Esophagus squamous epithelium (tissue), 5 donors: ENCODE measurements at regions not wholly inside any gene's neighbourhood (a gene's known extent, or its start where the extent isn't known, plus 50 kb on each side); places are given as distances from the start of the nearest gene placed in this dataset.

Source experiments
- DNase-seq: peaks from one replicate; lab custom pipeline; 2025; lab: John Stamatoyannopoulos, UW
- H3K27ac ChIP-seq, 4 donors: fragments of 200-600 bp; sonication (generic); one replicate each; pipeline ENCODE4 v1.5.1; 2016 to 2019; ENCODE audit warnings: mild to moderate bottlenecking in 1 of 4
- H3K27me3 ChIP-seq, 4 donors: fragments of 200-600 bp; sonication (generic); 1 replicate in 3 of 4; 2 replicates in 1 of 4; pipeline versions ENCODE4 v1.5.1 to v1.6.0; 2017 to 2021; ENCODE audit warnings: antibody characterized with exemption in 1 of 4
- H3K36me3 ChIP-seq, 3 donors: fragments of 200-600 bp; sonication (generic); one replicate each; pipeline ENCODE4 v1.5.1; 2016 to 2019
- H3K4me1 ChIP-seq, 3 donors: fragments of 200-600 bp; sonication (generic); one replicate each; pipeline ENCODE4 v1.5.1; 2017 to 2019
- H3K4me3 ChIP-seq, 4 donors: fragments of 200-600 bp; sonication (generic); 1 replicate in 3 of 4; 2 replicates in 1 of 4; pipeline ENCODE4 v1.5.1; 2016 to 2019; ENCODE audit warnings: mild to moderate bottlenecking in 2 of 4, moderate library complexity in 1 of 4
- H3K9me3 ChIP-seq, 3 donors: fragments of 200-600 bp; sonication (generic); one replicate each; pipeline ENCODE4 v1.5.1; 2016 to 2019
- POLR2A ChIP-seq, 4 donors: fragments of 450-650 bp; IDR thresholded peaks; one replicate each; pipeline ENCODE4 v1.6.1; 2017; ENCODE audit warnings: antibody characterized with exemption in 4 of 4, mild to moderate bottlenecking in 4 of 4, moderate library complexity in 3 of 4
- WGBS, 2 donors: methylation state at CpG; one replicate each; pipeline ENCODE4 v1.1.5; 2018; 5-methylcytosine and 5-hydroxymethylcytosine counted together
- intact Hi-C: fragments of 100-400 bp; cut with DNase I; formaldehyde crosslinking; loops from one replicate; pipeline ENCODE4 v1.15.0; 2022
- TF ChIP-seq, protein P1 (sequence below), 6 experiments: fragments of 450-650 bp in 4 of 6; fragments of 200-600 bp in 2 of 6; sonication (generic) in 2 of 6; IDR thresholded peaks; one replicate each; pipeline ENCODE4 v1.5.1; 2016 to 2019; ENCODE audit warnings: antibody characterized with exemption in 6 of 6, mild to moderate bottlenecking in 4 of 6, moderate library complexity in 4 of 6
- donor health status: DM: yes; HTN: yes; CAD: no.

DNA sequence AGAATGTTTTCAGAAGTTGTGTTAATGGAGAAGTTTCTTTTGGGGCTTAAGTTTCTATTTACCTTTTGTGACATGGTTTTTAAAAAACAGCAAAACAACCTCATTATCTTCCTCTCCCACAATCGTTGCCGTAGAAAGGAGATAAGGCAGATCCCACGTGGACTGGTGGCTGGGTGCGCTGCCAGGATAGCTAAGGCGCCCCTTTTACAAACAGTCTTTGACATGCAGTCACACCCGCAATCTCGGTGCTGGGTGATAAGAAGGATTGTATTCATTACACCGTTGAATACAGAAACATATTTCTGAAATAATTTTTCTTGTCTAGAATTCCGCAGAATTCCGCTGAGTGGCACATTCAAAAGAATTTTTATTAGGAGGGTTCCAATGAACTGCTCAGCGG, 271.1 kb downstream of the UQCRFS1 start:
- WGBS, 2 donors: 51 to 52% methylated on average over 10 to 11 of the region's 11 CpGs
- no peaks in the 10 kb centered on the region for H3K4me1 ChIP-seq
- no peak overlapping the region for H3K27ac ChIP-seq
- intact Hi-C loops: no loop called here
- no peaks in the 10 kb centered on the region for H3K9me3 ChIP-seq
- DNase-seq: no peak
- no peaks in the 10 kb centered on the region for H3K27me3 ChIP-seq
- no peak overlapping the region for H3K4me3 ChIP-seq
- TF ChIP-seq, protein P1, sequence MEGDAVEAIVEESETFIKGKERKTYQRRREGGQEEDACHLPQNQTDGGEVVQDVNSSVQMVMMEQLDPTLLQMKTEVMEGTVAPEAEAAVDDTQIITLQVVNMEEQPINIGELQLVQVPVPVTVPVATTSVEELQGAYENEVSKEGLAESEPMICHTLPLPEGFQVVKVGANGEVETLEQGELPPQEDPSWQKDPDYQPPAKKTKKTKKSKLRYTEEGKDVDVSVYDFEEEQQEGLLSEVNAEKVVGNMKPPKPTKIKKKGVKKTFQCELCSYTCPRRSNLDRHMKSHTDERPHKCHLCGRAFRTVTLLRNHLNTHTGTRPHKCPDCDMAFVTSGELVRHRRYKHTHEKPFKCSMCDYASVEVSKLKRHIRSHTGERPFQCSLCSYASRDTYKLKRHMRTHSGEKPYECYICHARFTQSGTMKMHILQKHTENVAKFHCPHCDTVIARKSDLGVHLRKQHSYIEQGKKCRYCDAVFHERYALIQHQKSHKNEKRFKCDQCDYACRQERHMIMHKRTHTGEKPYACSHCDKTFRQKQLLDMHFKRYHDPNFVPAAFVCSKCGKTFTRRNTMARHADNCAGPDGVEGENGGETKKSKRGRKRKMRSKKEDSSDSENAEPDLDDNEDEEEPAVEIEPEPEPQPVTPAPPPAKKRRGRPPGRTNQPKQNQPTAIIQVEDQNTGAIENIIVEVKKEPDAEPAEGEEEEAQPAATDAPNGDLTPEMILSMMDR (IDR thresholded peaks at IDR 0.05): no peak
- no peak for TF ChIP-seq POLR2A (IDR thresholded peaks at IDR 0.05)
- no peaks in the 10 kb centered on the region for H3K36me3 ChIP-seq

GRCh38 chr19:28940751-28941500, 272.0 kb downstream of the UQCRFS1 start:
- TF ChIP-seq, protein P1 (IDR thresholded peaks at IDR 0.05): no peak
- TF ChIP-seq POLR2A (IDR thresholded peaks at IDR 0.05): no peak
- no peaks in the 10 kb centered on the region for H3K27me3 ChIP-seq
- H3K9me3 ChIP-seq: no peaks in the 10 kb centered on the region
- no peak overlapping the region for H3K27ac ChIP-seq
- no peaks in the 10 kb centered on the region for H3K36me3 ChIP-seq
- no peaks in the 10 kb centered on the region for H3K4me1 ChIP-seq
- WGBS, 2 donors: 23 to 33% methylated on average over 6 to 7 of the region's 7 CpGs
- no peak for DNase-seq
- H3K4me3 ChIP-seq: no peak overlapping the region
- intact Hi-C loops: no loop called here

- no peak for DNase-seq
These were observed 273.7 kb downstream of the UQCRFS1 start for GRCh38 chr19:28939236-28939635.

DNA sequence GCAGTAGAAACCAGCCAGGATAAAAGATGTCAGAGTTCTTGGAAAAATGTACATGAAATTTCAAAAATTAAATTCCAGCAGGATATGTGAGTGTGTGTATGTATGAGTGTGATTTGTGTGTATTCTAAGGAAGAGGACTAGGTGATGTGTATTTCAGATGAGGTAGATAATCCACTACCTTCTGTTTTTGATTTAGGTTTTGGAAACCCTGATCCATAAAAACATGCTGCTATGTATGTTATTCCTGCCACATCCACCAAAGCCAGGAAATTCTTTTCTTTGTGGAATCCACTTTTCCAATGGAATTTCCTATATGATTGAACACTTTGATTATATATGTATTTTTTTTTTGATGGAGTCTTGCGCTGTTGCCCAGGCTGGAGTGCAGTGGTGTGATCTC, 276.9 kb downstream of the UQCRFS1 start:
- no peaks in the 10 kb centered on the region for H3K4me1 ChIP-seq
- H3K27me3 ChIP-seq: no peaks in the 10 kb centered on the region
- intact Hi-C loops: no loop called here
- H3K36me3 ChIP-seq: no peaks in the 10 kb centered on the region
- TF ChIP-seq POLR2A (IDR thresholded peaks at IDR 0.05): no peak
- TF ChIP-seq, protein P1 (IDR thresholded peaks at IDR 0.05): no peak
- no peak for DNase-seq
- 100% methylated on average over 1 of the region's 1 CpG for WGBS, 2 donors
- H3K9me3 ChIP-seq: no peaks in the 10 kb centered on the region
- no peak overlapping the region for H3K27ac ChIP-seq
- no peak overlapping the region for H3K4me3 ChIP-seq

More at GRCh38 chr19:28939236-28939635, 273.7 kb downstream of the UQCRFS1 start:
- Histone ChIP-seq H3K4me3 (no peak overlapping the region), H3K27me3 (no peaks in the 10 kb centered on the region), H3K9me3 (no peaks in the 10 kb centered on the region), H3K36me3 (no peaks in the 10 kb centered on the region), H3K4me1 (no peaks in the 10 kb centered on the region), H3K27ac (no peak overlapping the region)
- intact Hi-C loops: no loop called here
- TF ChIP-seq, protein P1 (IDR thresholded peaks at IDR 0.05): no peak
- no peak for TF ChIP-seq POLR2A (IDR thresholded peaks at IDR 0.05)

DNA sequence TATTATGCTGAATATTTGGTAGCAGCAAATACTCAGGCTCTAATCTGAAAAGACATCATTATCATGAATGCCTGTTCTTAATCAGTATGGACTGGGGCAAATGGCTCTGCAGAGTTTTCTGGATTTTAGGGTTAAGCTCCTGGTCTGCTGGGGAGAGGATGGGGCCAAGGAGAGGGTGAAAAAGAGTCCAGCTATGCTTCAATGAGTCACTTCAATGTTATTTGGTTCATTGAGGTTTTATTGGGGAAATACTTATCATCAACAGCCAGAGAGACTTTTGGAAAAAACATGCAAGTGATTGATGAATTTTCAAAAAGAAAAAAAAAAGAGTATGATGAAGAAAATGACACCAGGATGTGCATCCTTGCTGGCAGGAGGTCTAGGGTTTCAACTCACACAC, 278.3 kb downstream of the UQCRFS1 start:
- Histone ChIP-seq H3K9me3 (no peaks in the 10 kb centered on the region), H3K4me1 (no peaks in the 10 kb centered on the region), H3K36me3 (no peaks in the 10 kb centered on the region), H3K4me3 (no peak overlapping the region), H3K27ac (no peak overlapping the region), H3K27me3 (no peaks in the 10 kb centered on the region)
- DNase-seq: no peak
- TF ChIP-seq, protein P1 (IDR thresholded peaks at IDR 0.05): no peak
- no peak for TF ChIP-seq POLR2A (IDR thresholded peaks at IDR 0.05)
- intact Hi-C loops: no loop called here
